ENCODE measurements at regions not wholly inside any gene's neighbourhood (a gene's known extent, or its start where the extent isn't known, plus 50 kb on each side); places are given as distances from the start of the nearest gene placed in this dataset.

DNA sequence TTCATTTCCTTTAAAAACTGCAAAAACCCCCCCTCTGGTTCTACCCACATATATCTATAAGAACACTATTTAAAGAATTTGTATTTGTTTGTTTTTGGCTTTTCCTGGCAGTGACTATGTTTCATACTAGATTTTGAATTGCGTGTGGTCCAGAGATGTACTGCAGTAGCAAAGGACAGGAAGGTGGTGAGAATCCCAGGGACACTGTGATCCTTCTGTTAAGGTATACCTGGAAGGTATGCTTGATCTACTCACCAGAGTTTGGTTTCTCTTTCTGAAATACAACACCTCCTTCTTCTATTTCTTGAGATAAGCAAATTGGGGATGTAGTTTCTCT, 129.6 kb upstream of the RASGEF1B start:
- Histone ChIP-seq H3K27me3 (ENCODE audit: control insufficient read depth, insufficient read depth, low read length) (no peaks in the 10 kb centered on the region), H3K4me1 (ENCODE audit: control insufficient read depth, insufficient read depth, low read length) (no peaks in the 10 kb centered on the region), H3K9me3 (ENCODE audit: control insufficient read depth, insufficient read depth, low read depth, low read length) (no peaks in the 10 kb centered on the region), H3K36me3 (ENCODE audit: control insufficient read depth, insufficient read depth, low read length) (no peaks in the 10 kb centered on the region), H3K4me3 (ENCODE audit: low read depth in 2 of 2, low read length in 2 of 2) (no peak overlapping the region), H3K27ac (ENCODE audit: low read length) (no peak overlapping the region)
- TF ChIP-seq CTCF (IDR thresholded peaks at IDR 0.05) (no peak), REST (IDR thresholded peaks at IDR 0.05; ENCODE audit: insufficient read depth in 1 of 2, low read depth in 2 of 2, low read length in 1 of 2) (no peak), SIN3A (IDR thresholded peaks at IDR 0.05; ENCODE audit: borderline replicate concordance, insufficient read depth, low read depth, low read length) (no peak), POLR2AphosphoS5 (IDR thresholded peaks at IDR 0.05; ENCODE audit: low read depth, low read length) (no peak), TCF7L2 (IDR thresholded peaks at IDR 0.05; ENCODE audit: low read depth, low read length) (no peak)
- CTCF ChIA-PET: no interaction called here
- intact Hi-C loops (cut with micrococcal nuclease; ENCODE audit: unreplicated experiment) (no loop called here), in situ Hi-C loops (cut with HindIII; ENCODE audit: low pct_unique_long_range_greater_than_20kb, low sequenced_read_pairs) (no loop called here)
- no TSS peak for BruUV-seq (replicated peaks)
- DNase-seq (ENCODE audit: low read depth, low spot score) (no peak), ATAC-seq (no peak)
- POLR2A ChIA-PET: no interaction called here

DNA sequence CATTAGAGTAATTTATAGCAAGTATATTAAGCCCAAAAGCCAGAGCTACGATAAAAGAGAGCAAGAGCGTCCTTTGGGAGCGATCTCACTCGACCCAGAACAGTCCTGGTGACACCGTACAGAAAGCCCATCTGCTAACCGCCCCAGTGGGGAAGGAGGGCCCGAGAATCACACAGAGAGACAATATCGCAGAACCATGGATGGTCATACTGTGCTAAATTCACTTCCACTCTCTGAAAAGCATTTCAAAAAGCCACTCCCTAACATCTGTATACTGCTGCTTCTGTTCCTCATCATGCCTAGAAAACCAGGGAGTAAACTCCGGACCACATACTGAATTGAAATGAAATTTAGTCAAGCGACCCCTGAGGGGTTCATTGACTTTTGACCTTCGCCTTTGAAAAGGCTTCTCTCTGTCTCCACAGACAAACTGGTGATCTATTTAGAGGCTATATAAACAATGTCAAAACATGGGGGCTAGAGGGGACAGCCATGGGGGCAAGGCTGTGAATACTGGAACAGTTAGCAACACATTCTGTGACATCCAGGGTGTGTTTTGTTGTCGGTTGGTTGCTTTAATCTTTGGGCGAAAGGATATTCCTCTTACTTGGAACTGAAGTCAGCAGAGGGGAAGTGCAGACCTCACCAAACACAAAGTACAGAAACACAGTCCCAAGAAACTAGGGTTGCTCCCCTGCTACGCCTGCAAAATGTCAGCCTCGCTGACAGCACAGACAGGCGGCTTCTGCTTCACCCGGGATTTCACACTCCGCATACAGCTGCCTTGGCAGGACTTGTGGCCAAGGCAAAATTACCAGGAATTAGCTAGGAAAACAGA, 129.0 kb upstream of the RASGEF1B start:
- no peaks in the 10 kb centered on the region for H3K4me1 ChIP-seq (ENCODE audit: control insufficient read depth, insufficient read depth, low read length)
- no peak for ATAC-seq
- intact Hi-C loops (cut with micrococcal nuclease; ENCODE audit: unreplicated experiment): no loop called here
- H3K27ac ChIP-seq (ENCODE audit: low read length): no peak overlapping the region
- ChIA-PET POLR2A (no interaction called here), CTCF (no interaction called here)
- no TSS peak for BruUV-seq (replicated peaks)
- TF ChIP-seq CTCF (IDR thresholded peaks at IDR 0.05): no peak
- TF ChIP-seq SIN3A (IDR thresholded peaks at IDR 0.05; ENCODE audit: borderline replicate concordance, insufficient read depth, low read depth, low read length): no peak
- no peak for TF ChIP-seq POLR2AphosphoS5 (IDR thresholded peaks at IDR 0.05; ENCODE audit: low read depth, low read length)
- TF ChIP-seq REST (IDR thresholded peaks at IDR 0.05; ENCODE audit: insufficient read depth in 1 of 2, low read depth in 2 of 2, low read length in 1 of 2): no peak
- no peak for TF ChIP-seq TCF7L2 (IDR thresholded peaks at IDR 0.05; ENCODE audit: low read depth, low read length)
- no peaks in the 10 kb centered on the region for H3K27me3 ChIP-seq (ENCODE audit: control insufficient read depth, insufficient read depth, low read length)
- in situ Hi-C loops (cut with HindIII; ENCODE audit: low pct_unique_long_range_greater_than_20kb, low sequenced_read_pairs): no loop called here
- no peaks in the 10 kb centered on the region for H3K9me3 ChIP-seq (ENCODE audit: control insufficient read depth, insufficient read depth, low read depth, low read length)
- no peak overlapping the region for H3K4me3 ChIP-seq (ENCODE audit: low read depth in 2 of 2, low read length in 2 of 2)
- DNase-seq (ENCODE audit: low read depth, low spot score): no peak
- H3K36me3 ChIP-seq (ENCODE audit: control insufficient read depth, insufficient read depth, low read length): no peaks in the 10 kb centered on the region

Data from Panc1 (cell line).